ENCODE measurements at regions not wholly inside any gene's neighbourhood (a gene's known extent, or its start where the extent isn't known, plus 50 kb on each side); places are given as distances from the start of the nearest gene placed in this dataset.
A peak's percentile ranks its signal among the peaks of the same experiment; 100 is the strongest.

DNA sequence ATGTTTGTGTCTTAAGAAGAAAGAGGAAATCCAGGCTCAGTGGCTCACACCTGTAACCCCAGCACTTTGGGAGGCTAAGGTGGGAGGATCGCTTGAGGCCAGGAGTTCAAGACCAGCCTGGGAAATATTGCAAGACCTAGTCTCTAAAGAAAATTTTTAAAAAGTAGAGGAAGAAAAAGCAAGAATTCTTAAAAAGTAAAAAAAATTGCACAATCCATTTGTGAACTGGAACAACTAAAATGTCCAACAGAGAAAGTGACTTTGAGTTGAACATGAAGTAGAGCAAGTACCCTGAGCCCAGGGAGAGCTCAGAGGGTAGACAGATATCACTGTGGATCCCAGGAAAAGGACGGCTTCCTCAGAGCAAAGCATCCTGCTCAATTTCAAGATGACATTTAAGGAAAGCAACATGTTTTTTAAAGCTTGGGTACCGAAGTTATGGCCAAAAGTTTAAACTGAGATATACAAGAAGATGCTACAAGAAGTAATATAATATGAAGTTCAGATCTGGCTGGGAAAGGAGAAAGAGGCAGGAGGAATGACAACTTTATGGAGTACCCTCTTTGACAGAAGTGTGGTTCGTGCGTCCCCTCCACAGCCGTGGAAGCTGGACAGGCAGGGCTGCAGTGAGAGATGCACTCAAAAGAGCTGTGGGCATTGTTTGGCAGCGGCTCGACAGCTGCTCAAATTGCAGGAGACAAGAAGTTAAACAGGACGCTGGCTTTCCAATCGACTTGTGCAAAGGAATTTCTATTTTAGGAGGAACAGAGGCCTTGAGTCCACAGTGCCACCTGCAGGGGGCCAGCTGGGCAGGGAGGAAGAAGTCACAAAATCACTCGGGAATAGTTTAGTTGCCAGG, 201.3 kb downstream of the JCAD start:
- DNase-seq = peak; percentile 70

DNA sequence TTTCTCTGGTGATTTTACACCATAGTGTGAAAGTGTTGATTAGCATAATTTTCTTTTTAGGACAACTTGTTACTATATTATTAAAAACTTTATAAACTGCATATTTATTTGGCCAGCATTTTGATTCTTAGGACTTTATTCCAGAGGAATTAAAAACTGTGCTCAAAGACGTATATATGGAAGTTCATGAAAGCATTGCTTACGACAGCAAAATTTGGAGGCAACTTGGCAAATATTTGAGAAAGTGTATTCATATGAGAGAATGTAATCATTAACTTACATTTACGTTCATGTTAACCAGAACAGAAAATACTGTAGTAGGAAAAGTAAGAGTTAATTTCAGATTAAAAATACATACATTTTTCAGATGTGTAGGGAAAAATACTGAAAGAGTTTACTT, 203.1 kb downstream of the JCAD start:
- DNase-seq = no peak

DNA sequence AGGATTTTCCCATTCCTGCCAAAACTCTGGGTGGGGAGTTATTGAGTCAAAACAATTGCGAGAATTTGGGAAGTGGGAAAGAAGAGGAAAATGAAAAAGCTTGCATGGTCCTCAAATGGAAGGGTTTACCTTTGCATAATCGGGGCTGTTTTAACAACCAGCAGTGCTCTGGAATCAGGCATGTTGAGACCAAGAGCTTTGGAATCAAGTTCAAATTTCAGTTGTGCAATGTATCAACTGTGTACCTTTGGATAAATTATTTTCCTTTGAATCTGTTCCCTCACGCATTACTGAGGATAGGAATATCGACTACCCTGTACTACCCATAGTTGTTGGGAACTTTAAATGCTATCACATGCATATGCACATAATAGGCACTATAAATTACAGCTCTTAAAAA, 205.5 kb downstream of the JCAD start:
- no peak for DNase-seq

DNA sequence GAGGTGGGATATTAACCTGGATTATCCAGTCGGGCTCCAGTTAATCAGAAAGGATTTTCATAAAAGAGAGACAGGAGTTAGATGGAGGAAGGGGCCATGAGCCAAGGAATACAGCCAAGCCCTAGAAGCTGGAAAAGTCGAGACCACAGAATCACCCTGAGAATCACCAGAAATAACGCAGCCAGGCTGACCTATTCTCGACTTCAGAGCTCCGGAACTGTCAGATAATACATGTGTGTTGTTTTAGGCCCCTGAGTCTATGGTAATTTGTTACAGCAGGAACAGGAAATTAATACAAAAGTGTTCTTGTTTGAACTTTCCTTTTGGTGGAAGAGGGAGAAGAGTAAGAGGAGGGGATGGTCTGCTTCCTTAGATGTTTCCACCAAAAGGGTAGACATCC, 208.1 kb downstream of the JCAD start:
- DNase-seq = no peak

DNA sequence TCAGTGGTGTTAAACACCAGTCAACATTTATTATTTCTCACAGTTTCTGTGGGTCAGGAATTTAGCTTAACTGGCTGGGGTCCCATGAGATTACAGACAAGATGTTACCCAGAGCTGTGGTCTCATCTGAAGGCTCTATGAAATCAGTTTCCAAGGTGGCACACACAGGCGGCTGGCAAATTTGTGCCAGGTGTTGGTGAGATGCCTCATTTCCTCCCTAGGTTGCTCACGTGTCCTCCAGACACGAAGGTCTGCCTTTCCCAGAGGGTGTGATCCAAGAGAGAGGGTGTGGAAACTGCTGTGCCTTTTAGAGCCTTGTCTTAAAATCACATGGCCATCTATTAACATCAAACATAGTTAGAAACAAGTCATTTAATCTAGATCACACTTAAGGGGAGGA, 209.0 kb downstream of the JCAD start:
- no peak for DNase-seq

DNA sequence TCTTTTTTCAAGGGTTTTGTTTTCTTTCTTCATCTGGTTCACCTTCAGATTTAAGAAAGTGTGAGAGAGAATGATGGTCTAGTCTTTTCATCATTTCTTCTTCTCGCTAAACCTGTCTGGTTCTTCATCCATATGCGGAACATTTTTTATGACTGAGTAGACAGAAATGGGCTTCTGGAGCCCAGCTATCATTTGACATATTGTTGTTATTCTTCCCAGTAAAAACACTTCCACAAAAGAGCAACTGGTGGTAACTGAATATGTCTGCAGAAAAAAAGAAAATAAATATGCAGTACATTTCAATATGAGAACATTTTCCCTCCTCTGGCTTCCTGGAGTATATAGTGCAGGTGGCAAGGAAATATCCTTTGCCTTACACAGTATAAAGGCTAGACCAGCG, 209.5 kb downstream of the JCAD start:
- no peak for DNase-seq

DNA sequence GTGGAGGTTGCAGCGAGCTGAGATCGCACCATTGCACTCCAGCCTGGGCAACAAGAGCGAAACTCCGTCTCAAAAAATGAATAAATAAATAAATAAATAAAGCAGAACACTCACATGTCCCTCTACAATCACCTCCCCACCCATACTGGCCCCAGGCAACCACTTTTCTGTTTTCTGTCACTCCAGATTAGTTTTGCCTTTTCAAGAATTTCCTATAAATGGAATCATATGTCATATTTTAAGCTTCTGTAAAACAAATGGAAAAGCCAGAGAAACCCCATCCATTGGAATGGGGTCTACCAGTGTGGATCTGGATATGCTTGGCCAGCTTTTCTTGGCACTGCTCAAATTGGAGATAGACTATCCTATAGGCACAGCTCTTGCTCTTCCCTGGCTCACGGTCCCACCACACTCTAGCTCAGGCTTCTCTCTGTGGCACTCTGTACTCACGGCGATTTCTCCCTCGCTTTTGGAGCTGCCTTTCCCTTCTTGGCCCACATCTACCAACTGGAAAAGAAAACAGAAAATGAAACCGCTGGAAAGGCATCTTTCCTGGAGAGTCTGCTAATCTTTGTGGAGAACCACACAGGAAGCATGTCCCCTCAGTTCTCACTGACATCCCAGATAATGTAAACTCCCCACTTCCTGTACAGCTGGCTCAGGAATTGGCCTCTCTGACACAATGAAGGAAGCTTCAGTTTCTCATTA, 210.1 kb downstream of the JCAD start:
- DNase-seq = peak; percentile 31

DNA sequence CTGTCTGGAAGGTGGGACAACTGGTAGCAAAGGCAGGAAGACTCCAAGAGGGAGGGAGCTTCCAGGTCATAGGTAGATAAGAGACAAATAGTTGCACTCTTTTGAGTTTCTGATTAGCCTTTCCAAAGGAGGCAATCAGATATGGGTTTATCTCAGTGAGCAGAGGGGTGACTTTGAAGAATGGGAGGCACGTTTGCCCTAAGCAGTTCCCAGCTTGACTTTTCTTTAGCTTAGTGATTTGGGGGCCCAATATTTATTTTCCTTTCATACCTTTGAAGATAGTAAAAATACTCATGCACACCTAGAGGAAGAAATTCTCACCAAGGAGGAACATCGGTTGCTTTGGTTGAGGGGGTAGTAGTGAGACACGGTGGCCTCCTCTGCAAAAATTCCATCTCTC, 212.1 kb upstream of the SVIL start:
- DNase-seq = no peak

DNA sequence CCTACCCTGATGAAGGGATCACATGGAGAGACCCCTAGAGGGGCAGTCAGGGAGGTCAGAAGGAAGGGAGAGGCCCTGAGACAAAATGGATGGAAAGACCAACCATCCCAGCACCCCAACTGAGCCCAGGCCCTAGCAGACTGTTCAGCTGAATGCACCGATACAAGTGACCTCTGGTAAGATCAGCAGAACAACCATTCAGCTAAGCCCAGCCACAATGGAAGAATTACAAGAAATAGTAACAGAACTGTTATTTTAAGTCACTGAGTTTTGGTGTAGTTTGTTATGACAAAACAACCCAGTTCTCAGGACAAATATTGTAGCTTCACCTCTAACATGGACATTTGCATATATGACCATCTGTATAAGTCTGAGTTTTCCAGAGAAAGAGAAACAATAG, 210.4 kb upstream of the SVIL start:
- DNase-seq = no peak

DNA sequence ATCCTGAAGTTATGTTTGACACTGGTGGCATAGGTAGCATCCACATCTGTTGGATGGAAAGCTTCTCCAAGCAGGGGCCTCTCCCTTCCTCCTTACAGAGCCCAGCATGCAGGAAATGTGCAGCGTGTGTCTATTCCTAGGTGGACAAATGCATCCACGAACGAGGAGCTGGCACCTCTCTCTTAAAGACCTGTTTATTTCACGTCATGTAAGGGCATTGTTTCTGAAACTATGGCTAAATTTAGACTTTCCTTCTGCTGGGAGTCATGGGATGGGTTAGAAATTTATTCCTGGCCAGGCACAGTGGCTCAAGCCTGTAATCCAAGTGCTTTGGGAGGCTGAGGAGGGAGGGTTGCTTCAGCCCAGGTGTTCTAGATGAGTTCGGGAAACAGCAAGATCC, 208.4 kb upstream of the SVIL start:
- DNase-seq = no peak

DNA sequence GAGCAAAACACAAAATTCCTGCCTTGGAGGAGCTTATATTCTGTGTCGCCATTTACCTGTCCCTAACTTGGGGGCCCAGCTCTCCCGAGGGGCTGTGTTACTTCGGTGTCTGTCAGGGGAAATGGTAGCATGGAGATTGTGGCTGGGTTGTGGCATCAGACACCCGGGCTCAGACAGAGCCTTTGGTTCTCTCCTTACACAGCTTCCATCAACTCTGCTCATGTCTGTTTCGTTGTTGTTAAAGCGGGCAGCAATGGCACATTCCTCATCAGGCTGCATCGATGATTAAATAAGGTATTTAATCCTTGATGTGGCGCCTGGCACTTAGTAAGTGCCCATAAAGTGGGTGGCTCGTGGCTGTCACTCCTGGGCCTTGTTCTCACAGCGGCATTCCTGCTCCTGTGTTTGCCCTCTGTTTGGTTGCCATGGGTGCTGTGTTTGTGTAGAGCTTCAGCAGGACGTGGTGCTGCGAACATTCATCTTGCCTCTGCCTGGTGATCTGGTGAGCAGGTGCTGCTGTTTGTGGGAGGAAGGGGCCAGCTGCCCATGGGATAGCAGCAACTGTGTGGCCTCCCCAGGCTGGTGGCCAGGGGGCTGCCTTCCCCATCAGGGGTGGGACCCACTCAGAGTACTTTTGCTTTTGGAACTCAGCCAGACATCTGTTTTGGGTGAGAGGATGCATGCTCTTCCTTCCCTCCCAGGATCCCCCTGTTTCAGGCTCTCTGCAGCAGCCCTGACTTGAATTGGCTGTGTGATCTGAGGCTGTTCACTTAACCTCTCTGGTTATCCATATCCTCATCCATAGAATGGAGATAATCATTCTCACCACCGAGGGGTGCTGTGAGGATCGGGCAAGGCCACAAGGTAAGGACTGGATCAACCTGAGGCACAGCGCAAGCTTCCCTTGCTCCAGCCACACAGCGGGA, 207.2 kb upstream of the SVIL start:
- DNase-seq = peak; percentile 35

DNA sequence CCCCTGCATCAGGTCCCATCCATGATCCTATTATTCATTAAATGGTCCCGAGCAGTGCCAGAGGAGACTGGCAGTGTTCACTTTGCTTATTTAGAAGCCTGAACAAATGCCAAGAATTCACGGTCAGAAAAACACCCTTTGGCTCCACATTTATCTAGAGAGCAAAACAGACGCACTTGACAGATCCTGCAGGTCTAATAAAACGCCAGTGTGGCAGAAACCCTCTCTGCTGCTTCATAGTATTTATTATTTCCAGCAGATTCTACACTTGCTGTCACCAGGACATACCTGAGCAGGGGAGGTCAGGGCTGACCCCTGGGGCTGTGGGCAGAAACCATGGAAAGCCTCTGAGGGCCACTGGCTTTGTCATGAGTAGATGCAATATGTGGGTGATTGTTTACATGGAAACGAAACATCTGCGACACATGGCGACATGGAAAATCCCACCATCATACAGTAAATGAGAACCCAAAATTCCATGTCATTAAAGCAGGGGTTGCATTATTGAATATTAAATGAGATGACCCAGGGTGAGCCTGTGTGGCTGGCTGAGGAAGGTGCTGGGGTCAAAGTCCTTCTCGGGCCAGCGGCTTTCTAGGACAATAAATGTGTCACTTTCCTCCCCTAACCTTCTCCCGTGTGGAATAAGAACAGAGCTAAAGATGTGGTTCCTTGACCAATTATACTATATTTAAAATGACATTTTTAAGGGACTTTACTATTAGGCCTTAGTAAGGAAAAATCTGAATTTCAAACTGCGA, 205.9 kb upstream of the SVIL start:
- DNase-seq = no peak

DNA sequence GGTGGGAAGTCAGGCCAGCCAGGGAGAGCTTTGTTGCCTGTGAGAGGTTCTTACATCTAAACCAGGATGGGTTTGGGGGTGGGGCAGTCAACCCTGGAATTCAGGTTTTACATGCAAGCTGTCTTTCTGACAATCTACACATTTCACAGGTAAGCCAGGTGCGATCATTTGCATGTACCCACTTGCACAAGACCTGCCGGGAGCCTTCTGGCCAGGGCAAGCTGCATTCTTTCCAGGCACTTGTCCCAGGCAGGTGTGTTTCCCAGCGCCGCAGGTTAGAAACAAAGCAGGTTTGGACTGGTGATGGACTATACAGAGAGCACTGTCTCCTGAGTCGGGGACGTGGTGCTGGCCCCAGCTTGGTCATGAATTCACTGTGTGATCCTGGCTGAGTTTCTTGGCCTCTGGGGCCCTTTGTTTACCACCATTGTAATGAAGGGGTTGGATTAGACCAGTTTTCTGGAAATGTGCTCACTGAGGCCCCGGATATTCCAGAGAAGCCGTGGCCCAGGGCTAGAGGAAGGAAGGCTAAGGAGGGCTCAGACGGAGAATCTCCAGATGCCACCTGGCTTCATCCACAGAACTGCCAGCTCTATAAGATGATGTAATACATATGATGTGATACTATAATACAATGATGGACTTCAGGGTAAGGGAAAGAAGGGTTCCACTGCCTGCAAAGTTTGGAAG, 205.2 kb upstream of the SVIL start:
- DNase-seq = no peak

DNA sequence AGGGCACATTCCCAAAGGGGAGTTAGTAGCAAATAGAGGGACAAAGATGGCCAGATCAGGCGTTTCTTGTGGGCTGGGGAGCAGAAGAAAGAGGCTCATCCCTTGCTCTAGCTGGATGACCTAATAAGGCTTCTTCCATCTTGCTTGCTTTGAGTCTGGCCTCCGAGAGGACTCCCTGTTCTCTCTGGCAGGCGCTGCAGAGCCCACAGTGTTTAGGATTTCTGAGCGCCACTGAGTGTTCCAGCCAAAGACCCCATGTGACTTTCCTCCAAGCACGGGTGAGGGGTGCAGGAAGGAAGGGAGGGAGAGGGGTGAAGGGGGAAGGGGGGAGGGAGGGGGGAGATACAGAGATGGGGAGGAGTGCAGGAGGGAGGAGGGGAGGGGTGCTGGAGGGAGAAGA, 203.8 kb upstream of the SVIL start:
- no peak for DNase-seq

DNA sequence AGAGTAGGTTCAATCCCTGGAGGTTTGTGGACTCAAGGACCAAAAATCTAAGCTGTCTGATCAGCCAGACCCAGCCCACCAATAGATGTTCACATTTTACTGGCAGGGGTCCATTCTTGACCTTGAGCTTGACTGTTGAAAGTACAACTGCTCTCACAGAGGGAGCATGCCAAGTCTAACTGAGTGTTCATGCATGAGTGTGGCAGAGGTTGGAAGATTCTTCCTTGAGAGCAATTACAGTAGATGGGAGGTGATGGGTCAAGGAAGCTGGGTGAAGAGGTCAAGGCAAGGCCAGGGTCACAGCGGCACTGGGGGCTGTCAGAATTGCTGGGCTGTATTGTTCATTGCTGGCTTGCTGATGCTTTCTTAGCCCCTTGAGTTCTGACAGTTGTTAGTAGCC, 202.8 kb upstream of the SVIL start:
- DNase-seq = no peak

DNA sequence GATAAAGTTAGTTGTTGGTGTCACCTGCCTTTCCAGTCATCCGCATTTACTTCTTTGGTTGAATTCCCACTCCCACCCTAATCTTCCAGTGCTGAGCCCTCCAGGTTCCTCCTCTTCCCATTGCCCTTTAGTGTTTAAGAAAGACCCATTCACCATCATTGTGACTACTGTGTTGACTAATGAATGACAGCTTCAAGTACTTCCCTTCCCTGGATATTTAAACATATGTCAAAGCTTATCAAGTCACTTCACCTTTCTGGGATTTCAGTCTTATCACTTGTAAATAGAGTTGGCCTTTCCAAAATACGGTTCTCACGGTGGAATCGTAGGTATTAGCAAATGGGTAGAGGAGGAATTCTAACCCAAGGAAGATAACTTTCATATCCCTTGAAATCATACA, 201.6 kb upstream of the SVIL start:
- no peak for DNase-seq

DNA sequence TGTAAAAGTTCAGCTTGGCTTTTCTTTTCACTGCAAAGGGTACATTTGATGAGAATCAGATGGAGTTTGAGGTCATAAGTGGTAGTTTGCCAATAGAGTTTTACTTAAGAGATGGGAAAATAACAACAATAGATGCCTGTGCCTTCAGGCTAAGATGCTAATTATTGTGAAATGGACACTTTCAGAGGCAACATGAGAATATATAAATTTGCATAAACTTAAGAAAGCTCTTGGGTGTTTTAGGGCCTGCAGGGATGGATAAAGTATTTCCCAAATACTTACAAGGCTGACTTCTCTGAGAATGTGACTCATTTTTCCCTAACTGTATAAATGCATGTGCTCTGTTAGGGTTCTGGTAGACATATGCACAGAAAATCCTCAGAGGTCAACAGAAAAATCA, 200.3 kb upstream of the SVIL start:
- no peak for DNase-seq

DNA sequence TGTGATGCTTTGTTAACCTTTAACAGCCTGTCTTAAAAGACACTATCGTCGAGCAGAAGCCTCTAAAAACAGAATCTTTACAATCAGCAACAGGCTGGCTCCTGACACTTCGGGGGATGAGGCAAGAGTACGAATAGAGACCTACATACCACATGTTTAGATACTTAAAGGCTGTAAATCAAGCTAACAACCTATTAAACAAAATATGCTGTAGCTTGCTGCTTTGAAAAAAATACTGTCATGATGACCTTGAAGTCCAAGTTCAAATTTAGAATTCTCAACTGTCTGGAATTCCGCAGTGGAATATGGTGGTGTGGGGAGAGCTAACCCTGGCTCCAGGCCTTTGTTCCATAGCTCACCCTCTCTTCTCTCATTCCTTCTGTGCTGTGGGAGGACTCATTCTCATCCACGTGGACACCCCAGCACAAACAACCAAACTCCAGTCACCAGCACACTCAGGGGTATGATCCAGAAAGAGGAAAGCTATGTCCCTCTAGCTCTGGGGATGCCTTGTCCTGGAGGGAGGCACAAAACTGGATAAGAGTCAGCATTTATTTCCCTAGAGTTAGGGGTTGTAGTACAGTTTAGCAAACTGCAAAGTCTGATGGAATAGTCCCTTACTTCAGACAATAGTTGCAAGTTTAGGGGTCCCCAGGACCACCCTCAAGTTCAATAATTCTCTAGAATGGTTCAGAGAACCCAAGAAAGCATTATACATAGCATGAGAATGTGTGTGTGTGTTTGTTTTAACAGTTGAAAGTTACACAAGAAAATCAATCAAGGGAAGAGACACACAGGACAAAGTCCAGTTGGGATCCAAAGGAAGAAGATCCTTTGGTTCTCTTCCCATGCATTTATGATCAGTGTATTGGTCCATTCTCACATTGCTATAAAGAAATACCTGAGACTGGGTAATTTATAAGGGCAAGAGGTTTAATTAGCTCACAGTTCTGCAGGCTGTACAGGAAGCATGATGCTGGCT, 196.1 kb upstream of the SVIL start:
- DNase-seq = no peak

DNA sequence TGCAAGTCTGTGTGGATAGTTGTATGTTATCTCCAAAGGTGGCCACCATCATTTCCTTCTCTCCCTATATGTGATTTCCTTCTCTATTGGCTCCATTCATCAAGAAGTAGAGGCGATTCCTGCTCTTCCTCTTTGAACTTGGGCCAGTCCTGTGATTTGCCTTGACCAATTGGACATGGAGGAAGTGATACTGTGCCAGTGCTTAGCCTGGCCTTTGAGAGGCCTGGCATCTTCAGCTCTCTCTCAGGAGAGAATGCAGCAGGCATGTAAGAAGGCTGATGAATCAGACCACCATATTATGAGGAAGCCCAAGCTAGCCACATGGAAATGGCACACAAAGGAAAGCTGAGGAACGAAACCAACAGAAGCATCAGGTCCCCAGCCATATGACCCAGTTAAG, 195.0 kb upstream of the SVIL start:
- no peak for DNase-seq

DNA sequence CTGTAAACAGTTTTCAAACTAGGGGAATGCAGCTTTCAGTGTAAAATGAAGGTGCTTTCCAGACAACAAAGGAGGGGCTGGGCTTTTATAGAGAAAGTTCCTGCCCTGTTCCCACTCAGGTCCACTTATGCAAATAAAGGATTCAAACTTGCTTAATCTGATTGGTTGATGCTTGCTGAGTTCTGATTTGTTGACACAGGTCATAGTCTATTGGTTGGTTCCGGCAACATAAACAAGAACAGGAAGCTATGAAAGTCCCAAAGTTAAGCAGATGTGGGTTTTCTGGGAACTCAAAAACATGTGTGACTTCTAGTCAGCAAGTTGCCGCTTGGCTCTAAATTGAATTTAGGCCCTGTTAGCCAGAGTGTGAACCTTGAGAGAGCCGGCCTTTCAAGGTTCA, 194.2 kb upstream of the SVIL start:
- DNase-seq = no peak
